Caco-2 (cell line): ENCODE measurements at regions not wholly inside any gene's neighbourhood (a gene's known extent, or its start where the extent isn't known, plus 50 kb on each side); places are given as distances from the start of the nearest gene placed in this dataset.

Source experiments
- BruUV-seq: library from RNA; stranded (reverse); fragments of 400-500 nt; replicated peaks from 2 replicates; lab custom pipeline; 2021; lab: Mats Ljungman, UMichigan
- CTCF ChIA-PET: fragments of 300-600 bp; sonication (Branson Sonifier 250); formaldehyde crosslinking; loops from one replicate; lab custom pipeline; 2022; ENCODE audit warnings: antibody characterized with exemption; lab: Charles Lee
- POLR2A ChIA-PET: fragments of 300-600 bp; sonication (Branson Sonifier 250); formaldehyde crosslinking; loops from one replicate; lab custom pipeline; 2022; ENCODE audit warnings: antibody characterized with exemption; lab: Charles Lee
- DNase-seq, 2 experiments: peaks; one replicate each; pipeline versions ENCODE4 v3.0.0 to v3.0.0-alpha.2; 2020 to 2022
- H3K27me3 ChIP-seq: replicated peaks from 2 replicates; pipeline ENCODE4 v1.6.0; 2011; ENCODE audit warnings: low read length; ENCODE audit not compliant: control insufficient read depth, insufficient read depth
- H3K36me3 ChIP-seq: 2 replicates; pipeline ENCODE4 v1.5.1; 2011; ENCODE audit warnings: low read length; ENCODE audit not compliant: control insufficient read depth, insufficient read depth
- H3K4me1 ChIP-seq: fragments of 250-450 bp; sonication (Bioruptor Pico); 2 replicates; pipeline ENCODE4 v1.5.1; 2020; ENCODE audit warnings: mild to moderate bottlenecking
- H3K4me3 ChIP-seq: 2 replicates; pipeline ENCODE4 v1.5.1; 2011; ENCODE audit warnings: low read depth, mild to moderate bottlenecking, control low read depth, low read length
- H3K9me3 ChIP-seq: fragments of 250-450 bp; sonication (Bioruptor Pico); 2 replicates; pipeline ENCODE4 v1.5.1; 2020; ENCODE audit warnings: mild to moderate bottlenecking, moderate library complexity
- H3K27ac Mint-ChIP-seq: one replicate; pipeline ENCODE4 v1.8.0; 2022; ENCODE audit warnings: mixed read lengths; ENCODE audit not compliant: unreplicated experiment
- H3K27me3 Mint-ChIP-seq: one replicate; pipeline ENCODE4 v1.8.0; 2022; ENCODE audit warnings: mixed read lengths; ENCODE audit not compliant: insufficient read depth, unreplicated experiment
- H3K36me3 Mint-ChIP-seq: one replicate; pipeline ENCODE4 v1.8.0; 2022; ENCODE audit warnings: mild to moderate bottlenecking, mixed read lengths; ENCODE audit not compliant: insufficient read depth, unreplicated experiment
- H3K4me1 Mint-ChIP-seq: one replicate; pipeline ENCODE4 v1.8.0; 2022; ENCODE audit warnings: low read depth, mixed read lengths; ENCODE audit not compliant: unreplicated experiment
- H3K4me3 Mint-ChIP-seq: one replicate; pipeline ENCODE4 v1.8.0; 2022; ENCODE audit warnings: mild to moderate bottlenecking, moderate library complexity, mixed read lengths; ENCODE audit not compliant: unreplicated experiment
- H3K9me3 Mint-ChIP-seq: one replicate; pipeline ENCODE4 v1.8.0; 2022; ENCODE audit warnings: mixed read lengths; ENCODE audit not compliant: unreplicated experiment
- CTCF ChIP-seq, 2 experiments: fragments of 200-600 bp in 1 of 2; IDR thresholded peaks; 1 replicate in 1 of 2; 2 replicates in 1 of 2; pipeline versions ENCODE4 v1.5.1 to v1.8.0; 2011 to 2022; ENCODE audit warnings: antibody characterized with exemption in 1 of 2, control low read depth in 1 of 2, inconsistent platforms in 1 of 2, low read depth in 1 of 2, low read length in 1 of 2, mild to moderate bottlenecking in 1 of 2, moderate library complexity in 1 of 2; ENCODE audit not compliant: insufficient read depth in 1 of 2, severe bottlenecking in 1 of 2, unreplicated experiment in 1 of 2
- intact Hi-C: fragments of 100-400 bp; cut with micrococcal nuclease; formaldehyde crosslinking; loops from one replicate; pipeline ENCODE4 v1.10.0; 2022; ENCODE audit not compliant: unreplicated experiment

DNA sequence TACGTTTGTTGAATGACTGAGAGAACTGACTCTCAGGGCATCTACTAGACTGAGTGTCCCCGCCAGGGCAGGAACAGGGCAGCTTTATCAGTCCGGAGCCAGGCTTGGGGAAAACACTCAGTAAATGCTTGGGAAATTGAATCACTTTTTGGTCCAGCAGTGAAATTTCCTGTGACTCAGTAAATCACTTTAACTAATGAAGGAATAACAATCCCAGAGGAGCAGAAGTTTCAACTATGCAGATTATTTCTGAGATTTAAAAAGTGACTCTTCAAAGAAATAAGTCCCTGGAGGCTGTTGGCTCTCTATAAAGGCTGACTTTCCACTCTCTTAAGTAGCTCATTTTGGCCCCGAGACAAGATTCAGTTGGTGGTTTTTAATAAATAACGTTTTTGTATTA is 101.8 kb downstream of the FOXL1 start:
- Histone ChIP-seq H3K36me3 (no peaks in the 10 kb centered on the region), H3K27me3 (no peaks in the 10 kb centered on the region), H3K9me3 (peaks cover 6% of the 10 kb centered on the region; the same call in 1 of the 2 replicates), H3K4me3 (no peak overlapping the region), H3K4me1 (no peaks in the 10 kb centered on the region)
- DNase-seq = no peak
- ChIA-PET POLR2A (no interaction called here), CTCF (no interaction called here)
- no peak for TF ChIP-seq CTCF (IDR thresholded peaks at IDR 0.05; ENCODE audit: insufficient read depth in 1 of 2, low read depth in 1 of 2, low read length in 1 of 2, severe bottlenecking in 1 of 2, unreplicated experiment in 1 of 2)
- Mint-ChIP-seq H3K4me1 (no peaks in the 10 kb centered on the region), H3K36me3 (no peaks in the 10 kb centered on the region), H3K4me3 (no peak overlapping the region), H3K9me3 (no peaks in the 10 kb centered on the region), H3K27me3 (peaks cover 10% of the 10 kb centered on the region), H3K27ac (no peak overlapping the region)
- no TSS peak for BruUV-seq
- intact Hi-C loops = no loop called here

DNA sequence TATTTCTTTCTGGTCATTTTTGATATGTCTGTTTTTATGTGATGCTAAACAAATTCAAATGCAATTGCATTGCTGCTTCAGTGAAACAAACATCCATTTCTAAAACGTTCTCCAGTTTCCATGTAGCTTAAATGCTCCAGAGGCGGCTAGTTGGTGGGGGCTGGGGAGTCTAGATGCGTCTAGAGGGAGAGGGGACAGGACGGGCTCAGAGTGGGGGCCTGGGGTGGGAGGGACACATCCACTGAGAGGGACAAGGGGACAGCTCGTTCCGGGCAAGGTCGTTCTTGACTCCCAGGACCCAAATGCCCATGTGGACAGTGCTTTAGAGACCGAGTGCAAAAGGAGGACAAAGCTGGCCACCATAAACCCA is 102.3 kb downstream of the FOXL1 start:
- ChIA-PET CTCF (no interaction called here), POLR2A (no interaction called here)
- BruUV-seq = no TSS peak
- Mint-ChIP-seq H3K36me3 (no peaks in the 10 kb centered on the region), H3K27me3 (peaks cover 10% of the 10 kb centered on the region), H3K27ac (no peak overlapping the region), H3K9me3 (no peaks in the 10 kb centered on the region), H3K4me3 (no peak overlapping the region), H3K4me1 (no peaks in the 10 kb centered on the region)
- intact Hi-C loops = no loop called here
- TF ChIP-seq CTCF (IDR thresholded peaks at IDR 0.05; ENCODE audit: insufficient read depth in 1 of 2, low read depth in 1 of 2, low read length in 1 of 2, severe bottlenecking in 1 of 2, unreplicated experiment in 1 of 2) = no peak
- Histone ChIP-seq H3K27me3 (no peaks in the 10 kb centered on the region), H3K9me3 (peaks cover 6% of the 10 kb centered on the region; the same call in 1 of the 2 replicates), H3K4me3 (no peak overlapping the region), H3K36me3 (no peaks in the 10 kb centered on the region), H3K4me1 (no peaks in the 10 kb centered on the region)
- DNase-seq = no peak

DNA sequence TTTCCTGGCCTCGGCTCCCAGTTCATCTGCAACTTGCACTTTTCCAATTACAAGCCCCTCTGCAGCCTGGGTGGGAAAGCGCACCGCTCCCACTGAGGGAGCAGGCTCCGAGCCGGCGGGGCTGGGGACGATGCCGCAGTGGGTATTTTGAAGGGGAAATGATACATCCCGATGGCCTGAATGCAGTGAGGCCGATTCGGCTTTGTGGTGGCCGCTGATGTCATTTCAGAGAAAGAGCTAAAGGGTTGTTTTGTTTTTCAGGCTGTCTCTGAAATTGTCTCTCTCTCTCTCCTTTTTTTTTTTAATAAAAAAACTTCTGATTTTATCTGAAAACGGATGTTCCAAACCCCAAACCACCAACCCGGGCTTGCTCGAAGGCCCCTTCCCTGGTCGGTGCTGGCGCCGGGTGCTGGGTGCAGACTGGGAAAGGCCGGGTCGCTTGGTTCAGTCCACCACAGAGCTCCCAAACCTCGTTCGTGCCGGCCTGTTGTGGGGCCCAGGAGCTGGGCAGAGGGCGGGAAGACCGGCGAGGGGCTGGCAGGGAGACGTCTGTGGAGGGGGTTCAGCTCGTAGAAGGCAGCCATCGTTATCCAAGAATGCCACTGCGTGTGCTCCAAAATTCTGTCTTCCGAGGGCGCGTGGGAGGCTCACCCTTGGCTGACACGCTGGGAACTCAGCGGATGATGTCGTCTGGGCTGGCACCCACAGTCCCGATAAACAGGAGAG is 102.8 kb downstream of the FOXL1 start:
- ChIA-PET CTCF (no interaction called here), POLR2A (no interaction called here)
- TF ChIP-seq CTCF (IDR thresholded peaks at IDR 0.05; ENCODE audit: insufficient read depth in 1 of 2, low read depth in 1 of 2, low read length in 1 of 2, severe bottlenecking in 1 of 2, unreplicated experiment in 1 of 2) = no peak
- Mint-ChIP-seq H3K27ac (no peak overlapping the region), H3K4me3 (no peak overlapping the region), H3K27me3 (peaks cover 10% of the 10 kb centered on the region), H3K4me1 (no peaks in the 10 kb centered on the region), H3K9me3 (no peaks in the 10 kb centered on the region), H3K36me3 (no peaks in the 10 kb centered on the region)
- Histone ChIP-seq H3K9me3 (peaks cover 6% of the 10 kb centered on the region; the same call in 1 of the 2 replicates), H3K4me1 (no peaks in the 10 kb centered on the region), H3K27me3 (no peaks in the 10 kb centered on the region), H3K36me3 (no peaks in the 10 kb centered on the region), H3K4me3 (no peak overlapping the region)
- intact Hi-C loops = no loop called here
- BruUV-seq = no TSS peak
- DNase-seq = no peak
